BLaER1 treated with 17β-estradiol and CSF1 and Interleukin-3, amounts not matched to agents 10 nM and 100 nM (cell line): ENCODE measurements at regions not wholly inside any gene's neighbourhood (a gene's known extent, or its start where the extent isn't known, plus 50 kb on each side); places are given as distances from the start of the nearest gene placed in this dataset.

ENCODE experiments used
- H3K27ac ChIP-seq, 11 experiments: shearing (Covaris generic); formaldehyde crosslinking; 2 replicates each; pipeline ENCODE4 v1.8.1; 2022
- H3K27me3 ChIP-seq, 11 experiments: shearing (Covaris generic); formaldehyde crosslinking; 2 replicates each; pipeline ENCODE4 v1.8.1; 2022
- H3K36me3 ChIP-seq, 11 experiments: shearing (Covaris generic); formaldehyde crosslinking; 2 replicates each; pipeline ENCODE4 v1.8.1; 2022
- H3K4me1 ChIP-seq, 10 experiments: shearing (Covaris generic); formaldehyde crosslinking; 2 replicates each; pipeline ENCODE4 v1.8.1; 2022
- H3K4me2 ChIP-seq, 11 experiments: shearing (Covaris generic); formaldehyde crosslinking; 2 replicates each; pipeline ENCODE4 v1.8.1; 2022
- H3K4me3 ChIP-seq, 10 experiments: shearing (Covaris generic); formaldehyde crosslinking; 2 replicates each; pipeline ENCODE4 v1.8.1; 2022
- H3K9ac ChIP-seq, 11 experiments: shearing (Covaris generic); formaldehyde crosslinking; 2 replicates each; pipeline ENCODE4 v1.8.1; 2022
- H3K9me3 ChIP-seq, 11 experiments: shearing (Covaris generic); formaldehyde crosslinking; replicated peaks in 1 of 11; 2 replicates each; pipeline ENCODE4 v1.8.1; 2022
- H4K20me1 ChIP-seq, 11 experiments: shearing (Covaris generic); formaldehyde crosslinking; 2 replicates each; pipeline ENCODE4 v1.8.1; 2022
- Cebpa-rat ChIP-seq, 11 experiments: shearing (Covaris generic); IDR thresholded peaks; 2 replicates each; pipeline ENCODE4 v1.8.1; 2022

DNA sequence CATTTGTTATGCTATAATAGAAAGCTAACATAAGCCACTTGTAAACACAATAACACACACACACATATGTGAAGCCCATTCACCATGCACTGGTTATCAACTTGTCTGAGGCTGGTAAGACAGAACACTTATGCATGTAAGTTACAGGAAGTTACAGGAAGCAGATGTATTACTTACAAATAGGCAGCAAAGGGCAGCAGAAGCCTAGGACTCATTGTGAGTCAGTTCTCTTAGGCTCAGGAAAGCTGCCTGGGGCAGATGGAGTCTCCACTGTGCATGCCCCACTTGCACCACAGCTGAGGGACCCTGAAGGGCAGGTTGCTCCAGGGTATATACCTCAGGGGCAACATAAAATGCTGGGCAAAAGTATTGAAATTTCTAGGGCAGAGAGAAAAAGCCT lies 748.8 kb upstream of the CCDC54 start:
- Histone ChIP-seq H3K27me3 (no peaks in the 10 kb centered on the region), H3K36me3 (no peaks in the 10 kb centered on the region), H4K20me1 (no peaks in the 10 kb centered on the region), H3K9ac (no peak overlapping the region), H3K9me3 (peaks cover 6 to 17% (median 12%) of the 10 kb centered on the region in 11 experiments; a peak in 18 of 22 replicates), H3K4me2 (0 out of 22 replicates have a peak overlapping the region, but pooled peaks of 1 of the 11 experiments have one; percentile 7), H3K4me1 (peaks cover 0 to 23% (median 14%) of the 10 kb centered on the region in 10 experiments; a peak in 14 of 20 replicates), H3K4me3 (no peak overlapping the region), H3K27ac (no peak overlapping the region)
- TF ChIP-seq Cebpa-rat (IDR thresholded peaks at IDR 0.05), result no peak

DNA sequence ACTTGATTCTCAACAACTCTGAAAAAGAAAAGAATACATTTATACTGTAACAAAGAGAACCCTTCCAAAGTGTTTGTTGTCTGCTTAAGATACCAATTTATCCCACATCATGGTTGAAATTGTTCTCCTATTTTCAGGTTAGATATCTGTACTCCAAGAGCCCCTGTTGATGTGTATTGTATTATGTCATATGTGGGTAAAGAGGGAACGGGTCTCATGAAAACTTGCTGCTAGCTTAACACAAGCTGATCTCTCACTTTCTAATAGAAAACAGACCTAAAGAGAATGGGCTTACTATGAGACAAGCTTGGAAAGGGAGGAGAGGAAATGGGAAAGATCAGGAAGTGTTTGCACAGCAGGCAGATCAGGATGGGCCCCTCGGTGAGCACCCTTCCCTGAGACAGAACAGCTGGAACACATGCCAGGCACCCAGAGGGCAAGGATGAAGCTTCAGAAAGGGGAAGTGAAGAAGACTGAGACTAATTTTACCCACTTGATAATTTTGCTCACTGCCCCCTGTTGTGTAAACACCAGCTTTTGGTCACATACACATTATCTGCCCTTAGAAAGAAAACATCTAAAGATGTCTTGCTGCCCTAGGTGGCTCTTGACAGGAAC lies 747.9 kb upstream of the CCDC54 start:
- H3K9me3 ChIP-seq, result peaks cover 1 to 8% (median 4%) of the 10 kb centered on the region in 11 experiments; a peak in 17 of 22 replicates
- peaks cover 0 to 23% (median 14%) of the 10 kb centered on the region in 10 experiments; a peak in 14 of 20 replicates for H3K4me1 ChIP-seq
- peak overlapping the region; percentile 19 to 57 (median 33); a peak in 21 of 22 replicates for H3K4me2 ChIP-seq
- H3K9ac ChIP-seq, result no peak overlapping the region
- no peaks in the 10 kb centered on the region for H3K27me3 ChIP-seq
- TF ChIP-seq Cebpa-rat (IDR thresholded peaks at IDR 0.05), result no peak
- H3K36me3 ChIP-seq, result no peaks in the 10 kb centered on the region
- no peaks in the 10 kb centered on the region for H4K20me1 ChIP-seq
- H3K4me3 ChIP-seq, result no peak overlapping the region
- 0 out of 22 replicates have a peak overlapping the region, but pooled peaks of 2 of the 11 experiments have one; percentile 6 to 12 for H3K27ac ChIP-seq

DNA sequence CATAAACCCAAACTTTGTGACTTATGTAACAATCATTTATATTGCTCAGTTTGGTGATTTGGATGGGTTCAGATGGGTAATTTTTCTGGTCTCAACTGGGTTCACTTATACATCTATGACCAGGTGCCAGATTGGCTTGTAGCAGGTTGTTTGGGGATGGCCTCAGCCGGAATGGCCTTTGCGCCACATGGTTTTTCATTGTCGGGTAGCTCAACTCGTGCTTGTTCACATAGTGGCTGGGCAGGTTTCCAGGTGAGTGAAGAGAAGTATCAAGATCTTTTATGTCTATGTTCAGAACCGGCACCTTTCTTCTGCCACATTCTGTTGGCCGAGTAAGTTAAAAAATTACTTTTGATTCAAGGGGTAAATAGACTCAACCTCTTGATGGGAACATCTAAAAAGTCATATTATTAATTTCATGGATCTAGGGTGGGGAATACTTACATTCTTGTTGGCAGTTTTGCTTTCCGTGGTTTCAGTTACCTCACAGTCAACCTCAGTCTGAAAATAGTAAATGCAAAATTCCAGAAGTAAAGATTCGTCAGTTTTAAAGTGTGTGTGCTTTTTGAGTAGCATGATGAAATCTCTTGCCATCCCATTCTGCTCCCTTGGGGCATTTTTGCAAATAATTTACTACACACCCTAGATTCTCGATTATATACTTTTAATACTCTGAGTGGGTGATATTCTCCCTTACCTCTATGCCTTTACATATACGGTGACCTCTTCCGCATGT lies 745.7 kb upstream of the CCDC54 start:
- peaks cover 10 to 39% (median 26%) of the 10 kb centered on the region in 10 experiments for H3K4me1 ChIP-seq
- H3K9me3 ChIP-seq, result no peaks in the 10 kb centered on the region
- TF ChIP-seq Cebpa-rat (IDR thresholded peaks at IDR 0.05), result no peak
- no peaks in the 10 kb centered on the region for H4K20me1 ChIP-seq
- H3K4me3 ChIP-seq, result no peak overlapping the region
- no peaks in the 10 kb centered on the region for H3K36me3 ChIP-seq
- H3K27ac ChIP-seq, result no peak overlapping the region
- no peak overlapping the region for H3K4me2 ChIP-seq
- H3K9ac ChIP-seq, result no peak overlapping the region
- H3K27me3 ChIP-seq, result no peaks in the 10 kb centered on the region

DNA sequence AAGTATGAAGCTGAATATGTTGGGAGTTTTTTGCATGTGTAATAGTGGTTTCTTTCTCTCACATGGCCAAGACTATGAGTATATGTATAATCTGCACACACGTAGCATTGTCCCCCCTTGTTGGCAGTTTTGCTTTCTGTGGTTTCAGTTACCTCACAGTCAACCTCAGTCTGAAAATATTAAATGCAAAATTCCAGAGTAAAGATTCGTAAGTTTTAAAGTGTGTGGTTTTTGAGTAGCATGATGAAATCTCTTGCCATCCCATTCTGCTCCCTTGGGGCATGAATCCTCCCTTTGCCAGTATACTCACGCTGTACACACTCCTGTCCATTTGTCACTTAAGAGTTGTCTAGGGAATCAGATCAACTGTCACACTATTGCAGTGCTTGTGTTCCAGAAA lies 742.0 kb upstream of the CCDC54 start:
- H3K9me3 ChIP-seq, result no peaks in the 10 kb centered on the region
- no peaks in the 10 kb centered on the region for H3K27me3 ChIP-seq
- H3K9ac ChIP-seq, result no peak overlapping the region
- H3K4me1 ChIP-seq, result peaks cover 9 to 25% (median 17%) of the 10 kb centered on the region in 10 experiments
- peak overlapping the region in 8 of 11 experiments; percentile 0 to 49 (median 21); a peak in 7 of 22 replicates for H3K27ac ChIP-seq
- no peaks in the 10 kb centered on the region for H3K36me3 ChIP-seq
- TF ChIP-seq Cebpa-rat (IDR thresholded peaks at IDR 0.05), result no peak
- no peaks in the 10 kb centered on the region for H4K20me1 ChIP-seq
- no peak overlapping the region for H3K4me3 ChIP-seq
- peak overlapping the region; percentile 4 to 61 (median 40); a peak in 19 of 22 replicates for H3K4me2 ChIP-seq

DNA sequence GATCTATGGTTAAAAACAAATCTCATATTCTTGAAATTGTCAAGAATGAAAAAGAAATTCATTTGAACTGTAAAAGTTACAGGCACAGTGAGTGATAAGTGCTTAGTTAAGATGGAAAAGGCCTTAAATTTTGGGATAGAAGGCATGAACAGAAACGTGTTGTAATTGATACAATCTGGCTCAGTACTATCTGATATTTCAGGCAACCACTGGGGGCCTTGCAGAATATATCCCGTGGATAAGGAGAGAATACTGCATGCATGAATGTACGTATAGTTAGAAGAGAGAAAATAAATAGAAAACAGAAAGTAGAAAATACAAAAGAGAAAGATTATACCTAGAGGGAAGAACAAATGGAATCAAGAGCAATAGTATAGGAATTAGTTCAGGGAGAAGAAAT lies 741.4 kb upstream of the CCDC54 start:
- H4K20me1 ChIP-seq, result no peaks in the 10 kb centered on the region
- peaks cover 9 to 30% (median 20%) of the 10 kb centered on the region in 10 experiments for H3K4me1 ChIP-seq
- no peak for TF ChIP-seq Cebpa-rat (IDR thresholded peaks at IDR 0.05)
- no peak overlapping the region for H3K4me3 ChIP-seq
- H3K9me3 ChIP-seq, result no peaks in the 10 kb centered on the region
- H3K9ac ChIP-seq, result no peak overlapping the region
- peak overlapping the region in 5 of 11 experiments; percentile 25 to 61 (median 50); a peak in 7 of 22 replicates for H3K4me2 ChIP-seq
- peak overlapping the region in 3 of 11 experiments; percentile 20 to 49 (median 39); a peak in 4 of 22 replicates for H3K27ac ChIP-seq
- no peaks in the 10 kb centered on the region for H3K27me3 ChIP-seq
- no peaks in the 10 kb centered on the region for H3K36me3 ChIP-seq

DNA sequence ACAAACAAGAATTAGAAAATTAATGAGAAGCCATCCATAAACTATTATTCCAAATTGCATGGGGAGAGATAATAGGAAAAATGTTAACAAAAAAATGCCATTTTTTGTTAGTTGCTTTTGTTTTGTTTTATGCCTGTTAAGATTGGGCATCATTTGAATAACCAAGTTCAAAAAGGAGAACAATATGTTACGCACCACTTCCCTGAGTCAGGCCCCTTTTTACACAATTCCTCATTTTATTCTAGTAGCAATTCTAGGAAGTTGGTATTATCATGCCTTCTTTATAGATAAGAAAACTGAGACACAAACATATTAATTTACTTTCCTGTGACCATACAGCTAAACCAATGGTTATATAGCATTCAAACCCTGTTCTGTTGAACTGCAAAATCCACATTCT lies 736.9 kb upstream of the CCDC54 start:
- Histone ChIP-seq H3K9me3 (peaks cover 8 to 18% (median 11%) of the 10 kb centered on the region in 11 experiments; a peak in 21 of 22 replicates), H3K27ac (no peak overlapping the region), H3K36me3 (no peaks in the 10 kb centered on the region), H3K4me3 (no peak overlapping the region), H3K4me1 (peaks cover 2 to 18% (median 11%) of the 10 kb centered on the region in 10 experiments; a peak in 19 of 20 replicates), H4K20me1 (no peaks in the 10 kb centered on the region), H3K4me2 (peak overlapping the region in 6 of 11 experiments; percentile 5 to 48 (median 30); a peak in 6 of 22 replicates), H3K27me3 (no peaks in the 10 kb centered on the region), H3K9ac (no peak overlapping the region)
- TF ChIP-seq Cebpa-rat (IDR thresholded peaks at IDR 0.05), result no peak

DNA sequence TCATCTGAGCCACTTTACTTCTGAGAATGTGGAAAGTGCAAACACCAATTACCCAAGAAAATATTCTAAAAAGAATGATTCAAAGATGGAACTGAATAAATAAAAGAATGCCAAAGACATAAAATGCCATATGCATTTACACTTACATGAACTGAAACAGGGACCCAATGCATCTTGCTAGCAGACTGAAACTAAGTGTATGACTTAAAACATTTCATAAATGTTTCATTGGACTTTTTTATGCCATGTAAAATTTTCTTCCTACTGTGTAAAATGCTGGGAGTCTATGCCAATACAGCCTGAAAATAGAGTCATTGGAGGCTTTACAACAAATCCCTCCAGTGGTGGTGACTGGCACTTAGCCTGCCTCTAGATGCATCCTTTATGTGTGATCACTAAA lies 735.1 kb upstream of the CCDC54 start:
- no peak overlapping the region for H3K4me3 ChIP-seq
- TF ChIP-seq Cebpa-rat (IDR thresholded peaks at IDR 0.05), result no peak
- H3K9ac ChIP-seq, result no peak overlapping the region
- peaks cover 0 to 16% (median 7%) of the 10 kb centered on the region in 10 experiments; a peak in 10 of 20 replicates for H3K4me1 ChIP-seq
- no peaks in the 10 kb centered on the region for H3K36me3 ChIP-seq
- no peaks in the 10 kb centered on the region for H3K27me3 ChIP-seq
- peaks cover 8 to 18% (median 11%) of the 10 kb centered on the region in 11 experiments; a peak in 21 of 22 replicates for H3K9me3 ChIP-seq
- H3K27ac ChIP-seq, result no peak overlapping the region
- H4K20me1 ChIP-seq, result no peaks in the 10 kb centered on the region
- no peak overlapping the region for H3K4me2 ChIP-seq

DNA sequence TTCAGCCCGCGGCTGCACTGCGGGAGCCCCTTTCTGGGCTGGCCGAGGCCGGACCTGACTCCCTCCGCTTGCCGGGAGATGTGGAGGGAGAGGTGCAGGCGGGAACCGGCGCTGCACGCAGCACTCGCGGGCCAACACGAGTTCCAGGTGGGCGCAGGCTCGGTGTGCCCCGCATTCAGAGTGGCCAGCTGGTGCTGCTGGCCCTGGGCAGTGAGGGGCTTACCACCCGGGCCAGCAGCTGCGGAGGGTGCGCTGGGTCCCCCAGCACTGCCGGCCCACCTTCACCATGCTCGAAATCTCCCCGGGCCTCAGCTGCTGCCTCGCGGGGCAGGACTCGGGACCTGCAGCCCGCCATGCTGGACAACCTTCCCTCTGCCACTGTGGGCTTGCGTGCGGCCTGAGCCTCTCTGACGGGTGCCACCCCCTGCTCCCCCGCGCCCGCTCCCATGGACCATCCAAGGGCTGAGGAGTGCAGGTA lies 733.5 kb upstream of the CCDC54 start:
- no peak overlapping the region for H3K27ac ChIP-seq
- peaks cover 8 to 18% (median 11%) of the 10 kb centered on the region in 11 experiments; a peak in 21 of 22 replicates for H3K9me3 ChIP-seq
- H3K4me1 ChIP-seq, result peaks cover 0 to 16% (median 7%) of the 10 kb centered on the region in 10 experiments; a peak in 10 of 20 replicates
- no peak for TF ChIP-seq Cebpa-rat (IDR thresholded peaks at IDR 0.05)
- H3K4me2 ChIP-seq, result no peak overlapping the region
- H3K9ac ChIP-seq, result no peak overlapping the region
- H3K4me3 ChIP-seq, result no peak overlapping the region
- H4K20me1 ChIP-seq, result no peaks in the 10 kb centered on the region
- H3K27me3 ChIP-seq, result no peaks in the 10 kb centered on the region
- H3K36me3 ChIP-seq, result no peaks in the 10 kb centered on the region

DNA sequence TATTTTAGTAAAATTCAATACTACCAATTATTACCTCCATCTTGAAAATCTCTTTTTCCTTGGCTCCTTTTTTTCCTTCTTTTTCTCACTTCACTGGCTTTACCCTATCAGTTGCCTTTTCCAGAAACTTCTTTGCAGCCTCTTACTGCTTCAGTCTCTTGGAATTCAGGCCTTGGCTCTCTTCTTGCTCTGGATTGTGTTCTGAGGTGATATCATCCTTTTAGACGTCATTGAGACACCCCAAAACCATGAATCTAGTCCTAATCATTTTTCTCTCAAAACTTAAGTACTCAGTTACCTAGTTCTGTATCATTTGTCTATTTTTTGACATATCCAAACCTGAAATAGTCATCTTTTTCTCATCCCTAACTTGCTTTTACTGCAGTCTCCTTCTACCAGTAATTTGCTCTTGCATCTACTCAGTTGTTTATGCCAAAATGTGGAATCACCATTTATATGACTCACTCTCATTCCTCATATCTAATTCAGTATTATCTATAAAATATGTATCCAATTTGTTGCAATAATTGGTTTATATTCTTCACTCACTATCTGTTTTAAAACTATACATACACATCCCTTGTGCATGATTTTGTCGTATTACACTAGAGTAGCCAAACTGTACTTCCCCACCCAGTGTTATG lies 703.2 kb upstream of the CCDC54 start:
- no peaks in the 10 kb centered on the region for H3K4me1 ChIP-seq
- H3K4me3 ChIP-seq, result no peak overlapping the region
- H3K4me2 ChIP-seq, result no peak overlapping the region
- no peaks in the 10 kb centered on the region for H3K27me3 ChIP-seq
- H4K20me1 ChIP-seq, result no peaks in the 10 kb centered on the region
- H3K36me3 ChIP-seq, result no peaks in the 10 kb centered on the region
- TF ChIP-seq Cebpa-rat (IDR thresholded peaks at IDR 0.05), result no peak
- H3K9ac ChIP-seq, result no peak overlapping the region
- no peak overlapping the region for H3K27ac ChIP-seq
- H3K9me3 ChIP-seq, result no peaks in the 10 kb centered on the region
